SU-DHL-6 (cell line): ENCODE measurements at regions not wholly inside any gene's neighbourhood (a gene's known extent, or its start where the extent isn't known, plus 50 kb on each side); places are given as distances from the start of the nearest gene placed in this dataset.

Source experiments
- H2AFZ ChIP-seq: fragments of 200-600 bp; sonication (generic); 2 replicates; pipeline ENCODE4 v1.6.1; 2014; ENCODE audit warnings: low read depth, mild to moderate bottlenecking, moderate library complexity, mixed read lengths, antibody characterized with exemption, low read length; ENCODE audit not compliant: severe bottlenecking
- H3F3A ChIP-seq: fragments of 200-600 bp; shearing (Covaris generic); 2 replicates; pipeline ENCODE4 v1.6.0; 2016; ENCODE audit warnings: antibody characterized with exemption, mild to moderate bottlenecking; ENCODE audit not compliant: insufficient read depth
- H3K27ac ChIP-seq: fragments of 200-600 bp; sonication (generic); 2 replicates; pipeline ENCODE4 v1.5.1; 2016; ENCODE audit warnings: low read depth, mild to moderate bottlenecking, low read length, moderate library complexity, mixed read lengths
- H3K27me3 ChIP-seq: fragments of 200-600 bp; sonication (generic), shearing (Covaris generic); 2 replicates; pipeline ENCODE4 v1.6.0; 2014; ENCODE audit warnings: mild to moderate bottlenecking, low read length
- H3K36me3 ChIP-seq: fragments of 200-600 bp; sonication (generic); 2 replicates; pipeline ENCODE4 v1.6.1; 2014; ENCODE audit warnings: mild to moderate bottlenecking, low read length, mixed read lengths
- H3K4me2 ChIP-seq: fragments of 300-600, 200-600 bp; shearing (Covaris generic), sonication (generic); 2 replicates; pipeline ENCODE4 v1.6.0; 2014; ENCODE audit warnings: low read length, low read depth, mild to moderate bottlenecking; ENCODE audit not compliant: poor library complexity, severe bottlenecking
- H3K4me3 ChIP-seq: fragments of 200-600 bp; sonication (generic); 2 replicates; pipeline ENCODE4 v1.5.1; 2014; ENCODE audit warnings: antibody characterized with exemption, low read length, mild to moderate bottlenecking, mixed read lengths; ENCODE audit not compliant: insufficient read depth, poor library complexity, severe bottlenecking
- H3K79me2 ChIP-seq: fragments of 200-600 bp; sonication (generic); 2 replicates; pipeline ENCODE4 v1.6.1; 2014; ENCODE audit warnings: mild to moderate bottlenecking, low read length, moderate library complexity; ENCODE audit not compliant: insufficient read depth
- H3K9ac ChIP-seq: fragments of 200-600 bp; sonication (generic); 2 replicates; pipeline ENCODE4 v1.7.0; 2014; ENCODE audit warnings: mild to moderate bottlenecking, low read length
- H3K9me2 ChIP-seq: fragments of 200-600 bp; sonication (generic); replicated peaks from 2 replicates; pipeline ENCODE4 v1.6.1; 2014; ENCODE audit warnings: low read length; ENCODE audit not compliant: insufficient read depth
- H3K9me3 ChIP-seq: fragments of 200-600 bp; sonication (generic); 2 replicates; pipeline ENCODE4 v1.6.1; 2014; ENCODE audit warnings: low read length, mixed read lengths; ENCODE audit not compliant: insufficient read depth
- H4K20me1 ChIP-seq: fragments of 200-600 bp; sonication (generic); 2 replicates; pipeline ENCODE4 v1.6.1; 2014; ENCODE audit warnings: low read depth, mild to moderate bottlenecking, antibody characterized with exemption, low read length, moderate library complexity, mixed read lengths
- CTCF ChIP-seq: fragments of 200-600 bp; sonication (generic); IDR thresholded peaks from one replicate; pipeline ENCODE4 v1.5.1; 2017; ENCODE audit warnings: antibody characterized with exemption, mild to moderate bottlenecking, low read length, moderate library complexity; ENCODE audit not compliant: insufficient read depth, poor library complexity, severe bottlenecking
- EZH2phosphoT487 ChIP-seq: fragments of 200-600 bp; sonication (generic), shearing (Covaris generic); conservative IDR thresholded peaks from 2 replicates; pipeline ENCODE4 v1.6.1; 2018; ENCODE audit warnings: mild to moderate bottlenecking, antibody characterized with exemption, low read length, moderate library complexity, mixed read lengths

- no peak for TF ChIP-seq EZH2phosphoT487
- no peak for TF ChIP-seq CTCF
- Histone ChIP-seq H3K27me3 (no peaks in the 10 kb centered on the region), H3K9ac (no peak overlapping the region), H3K79me2 (no peaks in the 10 kb centered on the region), H3K27ac (no peak overlapping the region), H2AFZ (no peak overlapping the region), H3K9me3 (no peaks in the 10 kb centered on the region), H3K9me2 (no peaks in the 10 kb centered on the region), H3K4me3 (no peak overlapping the region), H4K20me1 (no peaks in the 10 kb centered on the region), H3K4me2 (no peak overlapping the region), H3K36me3 (no peaks in the 10 kb centered on the region), H3F3A (no peaks in the 10 kb centered on the region)
Measured at GRCh38 chr4:115260195-115260594, 146.8 kb upstream of the NDST4 start.

- no peaks in the 10 kb centered on the region for H3K9me3 ChIP-seq
- H3K4me3 ChIP-seq, result no peak overlapping the region
- H2AFZ ChIP-seq, result no peak overlapping the region
- TF ChIP-seq EZH2phosphoT487 (no peak), CTCF (no peak)
- H3K4me2 ChIP-seq, result no peak overlapping the region
- no peaks in the 10 kb centered on the region for H3K79me2 ChIP-seq
- no peak overlapping the region for H3K27ac ChIP-seq
- H3K27me3 ChIP-seq, result no peaks in the 10 kb centered on the region
- no peaks in the 10 kb centered on the region for H3F3A ChIP-seq
- no peak overlapping the region for H3K9ac ChIP-seq
- no peaks in the 10 kb centered on the region for H3K36me3 ChIP-seq
- H3K9me2 ChIP-seq, result no peaks in the 10 kb centered on the region
- H4K20me1 ChIP-seq, result no peaks in the 10 kb centered on the region
Measured at GRCh38 chr4:115259642-115260041, 146.2 kb upstream of the NDST4 start.

DNA sequence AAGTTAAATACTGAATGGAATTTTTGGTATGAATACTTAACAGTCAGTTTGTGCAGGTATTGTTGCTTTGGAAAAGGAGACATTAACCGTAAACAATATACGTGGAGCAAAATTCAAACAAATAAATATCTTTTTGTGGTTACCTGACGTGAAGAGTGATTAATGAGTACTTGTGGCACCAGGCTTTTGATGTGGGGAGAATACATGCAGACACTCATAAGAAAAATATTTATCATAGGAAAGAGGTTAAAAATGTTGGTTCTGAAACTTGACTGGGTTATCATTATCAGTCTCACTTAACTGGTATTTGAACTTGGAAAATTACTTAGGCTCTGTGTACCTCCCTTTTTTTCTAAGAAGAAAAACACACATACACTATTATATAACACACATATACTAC is 136.4 kb upstream of the NDST4 start:
- Histone ChIP-seq H3K9ac (no peak overlapping the region), H3K27me3 (no peaks in the 10 kb centered on the region), H3K4me3 (no peak overlapping the region), H3F3A (no peaks in the 10 kb centered on the region), H3K36me3 (no peaks in the 10 kb centered on the region), H4K20me1 (no peaks in the 10 kb centered on the region), H3K9me2 (no peaks in the 10 kb centered on the region), H3K4me2 (no peak overlapping the region), H2AFZ (no peak overlapping the region), H3K79me2 (no peaks in the 10 kb centered on the region), H3K9me3 (no peaks in the 10 kb centered on the region), H3K27ac (no peak overlapping the region)
- TF ChIP-seq EZH2phosphoT487 (no peak), CTCF (no peak)
